NCI-H1436 (cell line): ENCODE measurements at regions not wholly inside any gene's neighbourhood (a gene's known extent, or its start where the extent isn't known, plus 50 kb on each side); places are given as distances from the start of the nearest gene placed in this dataset.
"Not testable (repeated sequence)": the region's sequence is repeated elsewhere in the genome, so short reads cannot be mapped to it uniquely, and the experiment has no call there.

ENCODE experiments used
- DNase-seq: peaks from one replicate; lab custom pipeline; 2025; lab: John Stamatoyannopoulos, UW

- DNase-seq = peak; percentile 33
These were observed 466.9 kb upstream of the NRSN1 start for GRCh38 chr6:23659125-23659524.

GRCh38 chr6:23661549-23661948, 464.5 kb upstream of the NRSN1 start:
- no peak for DNase-seq

GRCh38 chr6:23663096-23663495, 462.9 kb upstream of the NRSN1 start:
- DNase-seq = no peak

- DNase-seq = no peak
These were observed 462.4 kb upstream of the NRSN1 start for GRCh38 chr6:23663652-23664051.

- DNase-seq = not testable (repeated sequence)
These were observed 460.1 kb upstream of the NRSN1 start for GRCh38 chr6:23665911-23666310.

- no peak for DNase-seq
These were observed 453.3 kb upstream of the NRSN1 start for GRCh38 chr6:23672737-23673136.

- no peak for DNase-seq
These were observed 447.4 kb upstream of the NRSN1 start for GRCh38 chr6:23678626-23679025.

- DNase-seq = no peak
These were observed 444.3 kb upstream of the NRSN1 start for GRCh38 chr6:23681743-23682142.

- DNase-seq = no peak
These were observed 437.4 kb upstream of the NRSN1 start for GRCh38 chr6:23688650-23689049.

- DNase-seq = no peak
These were observed 435.5 kb upstream of the NRSN1 start for GRCh38 chr6:23690453-23691049.

GRCh38 chr6:23692184-23692583, 433.8 kb upstream of the NRSN1 start:
- DNase-seq = no peak

- DNase-seq = no peak
These were observed 429.0 kb upstream of the NRSN1 start for GRCh38 chr6:23696992-23697391.

GRCh38 chr6:23704479-23705052, 421.4 kb upstream of the NRSN1 start:
- DNase-seq = no peak

- no peak for DNase-seq
These were observed 420.3 kb upstream of the NRSN1 start for GRCh38 chr6:23705697-23706096.

- DNase-seq = no peak
These were observed 413.3 kb upstream of the NRSN1 start for GRCh38 chr6:23712756-23713155.

GRCh38 chr6:23713211-23713610, 412.8 kb upstream of the NRSN1 start:
- no peak for DNase-seq

- no peak for DNase-seq
These were observed 397.3 kb upstream of the NRSN1 start for GRCh38 chr6:23728707-23729106.

- DNase-seq = no peak
These were observed 394.4 kb upstream of the NRSN1 start for GRCh38 chr6:23731609-23732008.

GRCh38 chr6:23732521-23732920, 393.5 kb upstream of the NRSN1 start:
- DNase-seq = no peak

GRCh38 chr6:23735151-23735550, 390.9 kb upstream of the NRSN1 start:
- no peak for DNase-seq

GRCh38 chr6:23736577-23736976, 389.4 kb upstream of the NRSN1 start:
- no peak for DNase-seq

- DNase-seq = no peak
These were observed 378.8 kb upstream of the NRSN1 start for GRCh38 chr6:23747239-23747638.

GRCh38 chr6:23752414-23752813, 373.6 kb upstream of the NRSN1 start:
- DNase-seq = no peak

GRCh38 chr6:23754197-23754596, 371.8 kb upstream of the NRSN1 start:
- no peak for DNase-seq
